T-helper 9 cell (primary cell): ENCODE measurements at regions not wholly inside any gene's neighbourhood (a gene's known extent, or its start where the extent isn't known, plus 50 kb on each side); places are given as distances from the start of the nearest gene placed in this dataset.

Experiments
- DNase-seq: peaks from one replicate; pipeline ENCODE4 v3.0.0-alpha.2; 2020

DNA sequence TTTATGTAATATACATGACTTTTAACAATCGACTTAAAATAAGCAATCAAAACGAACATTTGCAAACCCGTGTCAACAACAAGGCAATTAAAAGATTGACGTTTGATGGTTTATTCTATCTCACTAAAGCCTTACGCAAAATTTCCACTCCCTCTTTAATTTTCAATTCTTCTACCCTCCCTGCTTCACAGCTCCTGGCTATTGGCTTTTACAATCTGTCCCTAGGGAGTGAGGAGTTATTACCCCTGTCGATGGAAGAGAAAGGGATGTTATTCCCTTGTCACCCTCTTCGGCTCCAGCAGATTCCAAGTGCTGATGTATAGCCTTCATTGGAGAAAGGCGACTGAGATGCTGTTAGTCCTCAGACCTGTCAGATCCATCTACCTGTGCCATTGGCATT, 161.3 kb downstream of the ZNF281 start:
- no peak for DNase-seq

DNA sequence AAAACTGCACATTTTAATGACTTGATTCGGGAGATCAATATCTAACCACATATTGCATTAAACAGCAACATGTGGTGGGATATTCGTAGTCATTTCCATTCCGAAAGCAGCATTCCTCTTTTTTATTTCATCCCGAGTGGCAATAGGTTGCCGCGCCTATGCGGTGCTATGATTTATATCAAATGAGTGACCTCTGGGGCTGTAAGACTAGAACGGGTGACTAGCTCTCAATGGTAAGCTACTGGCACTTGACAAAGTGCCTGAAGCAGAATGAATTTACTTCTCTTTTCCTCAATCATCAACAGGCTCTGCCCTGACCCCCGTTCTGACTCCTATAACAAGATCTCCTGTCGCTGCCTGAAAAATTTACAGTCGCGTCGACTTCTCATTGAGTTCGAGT, 162.3 kb downstream of the ZNF281 start:
- DNase-seq, result no peak

DNA sequence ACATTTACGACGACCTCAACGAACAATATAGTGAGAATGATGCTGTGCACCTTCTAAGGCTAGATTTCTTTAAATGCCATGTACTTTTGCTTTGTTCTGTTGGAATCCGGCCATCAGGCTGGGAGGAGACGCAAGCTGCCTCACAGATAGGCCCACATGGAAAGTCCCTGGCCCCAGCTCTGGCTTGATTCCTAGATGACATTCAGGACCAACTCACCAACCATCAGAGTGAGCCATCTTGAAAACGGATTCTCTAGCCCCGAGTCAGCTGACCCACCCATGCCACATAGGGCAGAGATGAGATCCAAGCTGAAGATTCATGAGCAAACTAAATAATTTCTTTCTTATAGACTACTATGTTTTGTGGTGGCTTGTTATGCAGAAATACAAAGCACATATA, 164.4 kb downstream of the ZNF281 start:
- DNase-seq, result no peak

DNA sequence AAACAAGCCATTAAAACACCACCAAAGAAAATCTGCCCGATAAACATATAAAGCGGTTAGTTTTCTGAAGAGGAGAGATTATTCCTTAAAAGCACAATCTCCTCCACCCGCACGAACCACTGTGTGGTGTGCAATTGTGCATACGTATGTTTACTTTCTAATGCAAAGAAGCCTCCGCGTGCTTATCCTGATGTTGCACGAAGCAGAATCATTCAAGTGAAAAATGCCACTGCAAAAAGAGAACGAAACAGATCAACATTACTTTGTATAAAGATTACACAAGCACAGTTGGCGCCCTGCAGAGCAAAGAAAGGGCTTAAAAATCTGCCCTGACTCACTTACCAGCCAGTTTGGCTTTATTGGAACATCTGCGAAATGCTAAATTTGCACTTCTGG, 166.8 kb downstream of the ZNF281 start:
- no peak for DNase-seq

DNA sequence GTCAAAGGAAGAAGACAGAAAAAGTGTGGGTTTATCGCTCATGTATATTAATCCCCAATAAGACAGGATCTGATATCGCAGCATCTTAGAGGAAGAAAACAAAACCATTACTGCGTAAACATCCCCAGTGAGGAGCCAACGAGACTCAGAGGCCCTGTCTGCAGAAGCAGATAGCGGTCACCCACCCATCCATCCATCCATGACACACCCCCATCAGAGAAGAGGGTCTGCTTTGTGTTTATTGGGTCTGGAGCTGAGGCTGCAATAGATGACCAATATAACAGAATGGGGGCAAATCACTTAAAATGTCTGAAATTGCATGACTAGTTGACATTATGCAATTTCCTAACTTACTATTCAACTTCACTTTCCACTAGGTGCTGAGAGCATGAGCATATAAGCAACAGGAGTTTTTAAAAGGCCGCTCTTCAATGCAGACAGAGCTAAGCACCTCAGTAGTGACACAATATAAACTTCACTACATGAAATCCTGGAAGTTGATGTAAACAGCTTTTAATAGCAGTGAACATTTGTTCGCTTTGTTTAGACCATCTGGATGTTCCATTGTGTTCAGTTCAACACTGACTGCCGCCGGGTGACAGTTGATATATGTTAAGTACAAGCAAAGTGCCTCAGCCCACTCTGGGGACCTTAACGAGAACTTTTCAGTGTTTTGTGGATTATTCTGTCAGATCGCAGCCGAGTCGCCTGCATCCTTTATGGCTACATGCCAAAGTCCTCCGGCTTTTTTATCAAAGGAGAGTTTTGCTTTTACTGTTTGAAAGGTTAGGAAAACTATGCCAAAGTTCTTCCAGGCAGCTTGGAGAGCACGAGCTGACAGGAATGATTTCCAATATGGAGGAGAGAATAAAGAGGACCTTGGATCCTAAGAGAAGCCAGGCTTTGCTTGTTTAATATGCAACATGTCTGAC, 167.5 kb downstream of the ZNF281 start:
- DNase-seq, result no peak

DNA sequence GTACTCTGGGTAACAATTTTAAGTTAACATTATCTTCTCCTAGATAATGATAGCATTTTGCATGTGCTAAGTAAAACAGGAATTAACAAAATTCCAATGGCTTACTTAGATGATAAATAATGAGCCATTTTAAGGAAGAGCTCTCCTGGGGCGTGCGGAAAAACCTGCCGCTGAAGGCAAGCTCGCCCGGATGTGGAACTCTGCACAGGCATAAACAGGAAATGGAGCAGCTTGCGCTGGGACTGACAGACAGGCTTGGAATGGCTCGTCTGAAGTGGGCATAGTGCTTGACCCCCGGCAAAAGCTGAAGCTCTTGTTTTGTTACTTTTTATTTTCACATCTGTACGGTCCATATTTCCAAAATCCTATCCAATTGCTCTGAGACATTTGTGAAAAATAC, 169.2 kb downstream of the ZNF281 start:
- DNase-seq, result no peak

DNA sequence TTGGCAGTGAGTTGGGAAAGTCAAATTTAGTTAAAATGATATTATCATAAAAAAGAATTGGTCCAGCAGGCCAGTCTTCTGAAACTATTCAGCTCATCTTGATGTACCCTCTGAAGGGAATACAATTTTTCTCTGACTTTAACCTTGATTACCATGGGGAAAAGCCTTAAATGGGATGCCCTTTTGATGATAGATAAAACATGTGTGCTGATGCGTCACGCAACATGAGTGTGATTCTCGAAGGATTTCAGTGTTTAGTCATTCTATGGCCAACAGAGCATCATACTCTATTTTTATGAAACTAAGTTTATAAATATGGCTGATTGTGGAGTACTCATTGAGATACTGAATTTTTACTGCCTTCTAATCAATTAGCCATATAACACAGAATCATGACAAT, 171.5 kb downstream of the ZNF281 start:
- DNase-seq, result no peak

DNA sequence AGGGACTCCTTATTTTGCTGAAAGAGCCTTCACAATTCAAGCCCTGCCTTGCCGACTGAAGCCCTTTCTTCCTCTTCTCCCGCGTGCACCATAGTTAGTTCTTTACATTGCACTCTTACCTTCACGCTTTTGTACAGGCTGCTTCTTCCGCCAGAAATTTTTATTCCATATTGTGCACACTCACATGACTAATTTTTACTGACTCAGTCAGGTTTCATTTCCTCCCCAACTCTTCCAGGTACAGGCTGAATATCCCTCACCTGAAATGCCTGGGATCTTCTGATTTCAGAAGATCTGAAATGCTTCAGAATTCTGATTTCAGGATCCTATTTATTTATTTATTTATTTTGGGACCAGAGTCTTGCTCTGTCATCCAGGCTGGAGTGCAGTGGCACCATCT, 172.8 kb downstream of the ZNF281 start:
- no peak for DNase-seq

DNA sequence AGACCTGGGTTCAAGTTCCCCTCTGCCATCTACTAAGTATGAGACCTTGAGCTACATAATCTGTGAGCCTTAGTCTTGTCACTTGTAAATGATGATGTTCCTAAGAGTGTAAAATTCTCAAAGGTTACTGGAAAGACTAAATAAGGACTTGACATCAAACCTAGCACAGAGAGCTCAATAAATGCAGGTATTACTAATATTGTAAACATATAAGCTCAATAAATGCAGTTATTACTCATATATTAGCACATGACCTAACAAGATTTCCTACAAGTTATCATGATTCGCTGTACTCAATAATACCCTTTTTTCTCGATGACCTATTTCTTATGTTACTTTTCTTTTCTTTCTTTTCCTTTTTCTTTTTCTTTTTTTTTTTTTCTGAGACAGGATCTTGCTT, 174.9 kb downstream of the ZNF281 start:
- DNase-seq, result no peak

DNA sequence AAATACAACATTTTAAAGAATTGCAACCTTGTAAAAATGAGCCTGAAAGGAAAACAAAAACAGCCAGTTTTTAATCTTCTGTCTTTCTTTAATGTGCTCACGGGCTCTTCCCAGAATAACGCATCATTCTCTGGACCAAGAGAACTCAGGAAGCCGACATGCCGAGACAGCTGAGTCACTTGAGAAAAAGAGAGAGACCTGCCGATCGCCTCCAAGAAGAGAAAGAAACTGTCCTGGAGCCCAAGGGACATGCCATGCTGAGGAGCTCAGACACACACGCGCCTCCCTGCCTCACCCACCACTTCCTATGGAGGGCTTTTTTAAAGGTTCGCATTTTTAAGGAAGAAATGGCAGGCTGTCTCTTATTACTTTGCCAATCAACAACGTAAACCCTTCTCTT, 176.4 kb downstream of the ZNF281 start:
- no peak for DNase-seq

DNA sequence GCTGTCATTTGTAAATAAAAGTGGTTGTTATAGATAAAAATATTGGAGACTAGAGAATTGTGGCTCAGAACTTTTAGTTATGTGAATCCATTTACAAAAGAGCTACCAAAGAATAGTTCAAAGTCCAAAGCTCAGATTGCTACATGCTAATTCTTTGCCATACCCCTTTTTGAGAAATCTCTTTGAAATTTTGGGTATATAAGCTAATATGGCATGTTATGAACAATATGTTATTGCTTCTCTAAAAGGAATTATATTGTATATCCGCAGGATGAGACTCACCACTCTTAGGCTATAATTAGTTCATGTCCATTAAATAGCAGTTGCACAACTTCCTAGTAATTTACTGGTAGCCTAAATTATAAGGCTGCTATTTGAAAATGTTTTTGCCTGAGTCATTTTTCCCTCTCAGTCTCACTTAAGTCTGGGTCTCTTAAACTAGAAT, 178.0 kb downstream of the ZNF281 start:
- DNase-seq, result no peak

DNA sequence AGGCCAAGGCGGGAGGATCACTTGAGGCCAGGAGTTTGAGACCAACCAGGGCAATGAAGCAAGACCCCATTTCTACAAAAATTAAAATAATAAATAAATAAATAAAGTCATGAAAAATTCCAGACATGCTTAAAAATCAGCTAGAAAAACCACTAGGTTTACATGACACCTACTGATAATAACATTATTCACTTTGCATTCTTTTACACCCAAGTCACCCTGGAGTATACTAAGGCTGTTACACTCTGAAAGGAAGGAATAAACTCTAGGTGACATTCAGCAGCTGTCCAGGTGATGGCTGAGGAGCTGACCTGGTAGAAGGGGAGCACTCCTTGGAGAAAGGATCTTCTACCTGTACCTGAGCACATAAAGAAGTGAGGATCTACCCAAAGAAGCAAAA, 179.2 kb downstream of the ZNF281 start:
- no peak for DNase-seq

DNA sequence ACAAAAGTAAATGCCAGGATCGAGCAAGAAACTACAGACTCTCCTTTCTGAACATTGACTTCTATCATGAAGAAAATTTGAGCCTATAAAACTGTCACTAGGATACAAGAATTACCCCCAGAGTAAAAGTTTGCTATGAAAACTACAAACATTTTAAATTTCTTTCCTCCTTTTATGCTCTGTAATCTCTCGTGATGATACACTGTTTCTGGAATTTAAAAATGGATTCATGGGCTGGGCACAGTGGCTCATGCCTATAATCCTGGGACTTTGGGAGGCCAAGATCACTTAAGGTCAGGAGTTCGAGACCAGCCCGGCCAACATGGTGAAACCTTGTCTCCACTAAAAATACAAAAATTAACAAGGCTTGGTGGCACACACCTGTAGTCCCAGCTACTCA, 181.3 kb downstream of the ZNF281 start:
- no peak for DNase-seq

DNA sequence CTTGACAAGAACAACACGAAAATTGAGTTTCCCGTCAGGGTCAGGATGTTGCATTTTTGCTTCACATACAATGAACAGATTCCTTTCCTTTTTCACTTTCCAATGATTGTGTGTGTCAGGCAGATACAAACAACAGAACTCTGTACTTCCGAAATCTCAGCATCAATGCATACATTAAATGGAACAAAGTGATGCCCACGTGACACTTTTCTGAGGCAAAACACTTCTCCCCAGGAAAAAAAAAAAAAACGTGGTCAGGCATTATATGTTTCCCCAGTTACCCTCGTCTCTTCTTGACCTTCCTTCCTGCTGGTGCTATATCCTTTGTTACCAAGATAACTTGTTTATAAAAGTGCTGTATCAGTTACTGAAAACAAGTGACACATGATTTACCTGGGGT, 181.8 kb downstream of the ZNF281 start:
- no peak for DNase-seq
